Loucy (cell line): ENCODE measurements at regions not wholly inside any gene's neighbourhood (a gene's known extent, or its start where the extent isn't known, plus 50 kb on each side); places are given as distances from the start of the nearest gene placed in this dataset.

Experiments used
- H2AFZ ChIP-seq: fragments of 200-600 bp; sonication (generic); 2 replicates; pipeline ENCODE4 v1.6.0; 2016; ENCODE audit warnings: antibody characterized with exemption, mild to moderate bottlenecking, low read length, moderate library complexity
- H3F3A ChIP-seq: fragments of 200-600 bp; 2 replicates; pipeline ENCODE4 v1.6.0; 2016; ENCODE audit warnings: antibody characterized with exemption, low read depth, mild to moderate bottlenecking
- H3K27me3 ChIP-seq: fragments of 200-600 bp; sonication (generic); 2 replicates; pipeline ENCODE4 v1.6.1; 2014; ENCODE audit warnings: low read length, mild to moderate bottlenecking; ENCODE audit not compliant: insufficient read depth, poor library complexity, severe bottlenecking
- H3K36me3 ChIP-seq: fragments of 200-600 bp; sonication (generic); 2 replicates; pipeline ENCODE4 v1.6.1; 2016; ENCODE audit warnings: low read length; ENCODE audit not compliant: insufficient read depth
- H3K4me1 ChIP-seq: fragments of 200-600 bp; sonication (generic); 2 replicates; pipeline ENCODE4 v1.5.1; 2014; ENCODE audit warnings: low read length, mild to moderate bottlenecking; ENCODE audit not compliant: insufficient read depth, poor library complexity, severe bottlenecking
- H3K4me2 ChIP-seq: fragments of 200-600 bp; sonication (generic); 2 replicates; pipeline ENCODE4 v1.6.0; 2014; ENCODE audit warnings: antibody characterized with exemption, low read length, low read depth, mild to moderate bottlenecking; ENCODE audit not compliant: poor library complexity, severe bottlenecking
- H3K4me3 ChIP-seq: fragments of 200-600 bp; sonication (generic); 2 replicates; pipeline ENCODE4 v1.5.1; 2014; ENCODE audit warnings: low read length, mild to moderate bottlenecking, mixed read lengths; ENCODE audit not compliant: poor library complexity, severe bottlenecking
- H3K79me2 ChIP-seq: fragments of 200-600 bp; sonication (generic); 2 replicates; pipeline ENCODE4 v1.6.1; 2014; ENCODE audit warnings: low read length; ENCODE audit not compliant: insufficient read depth
- H3K9ac ChIP-seq: fragments of 200-600 bp; sonication (generic); 2 replicates; pipeline ENCODE4 v1.6.0; 2014; ENCODE audit warnings: mild to moderate bottlenecking, low read depth, low read length, moderate library complexity; ENCODE audit not compliant: poor library complexity, severe bottlenecking
- H3K9me2 ChIP-seq: fragments of 200-600 bp; sonication (generic); replicated peaks from 2 replicates; pipeline ENCODE4 v1.6.1; 2016; ENCODE audit warnings: low read depth, low read length, mixed read lengths
- H3K9me3 ChIP-seq: fragments of 200-600 bp; sonication (generic); 2 replicates; pipeline ENCODE4 v1.6.1; 2014; ENCODE audit warnings: mild to moderate bottlenecking, antibody characterized with exemption, low read length, low read depth; ENCODE audit not compliant: insufficient read depth
- H4K20me1 ChIP-seq: fragments of 200-600 bp; sonication (generic); 2 replicates; pipeline ENCODE4 v1.6.0; 2014; ENCODE audit warnings: antibody characterized with exemption, low read length, mild to moderate bottlenecking; ENCODE audit not compliant: insufficient read depth, poor library complexity, severe bottlenecking
- EZH2phosphoT487 ChIP-seq: fragments of 200-600 bp; IDR thresholded peaks from 2 replicates; pipeline ENCODE4 v1.6.1; 2018; ENCODE audit warnings: antibody characterized with exemption, mild to moderate bottlenecking, moderate library complexity, borderline replicate concordance
- TF ChIP-seq, protein P1 (sequence below): fragments of 200-600 bp; sonication (generic); conservative IDR thresholded peaks from 2 replicates; pipeline ENCODE4 v1.5.1; 2014; ENCODE audit warnings: mild to moderate bottlenecking, antibody characterized with exemption, low read length

DNA sequence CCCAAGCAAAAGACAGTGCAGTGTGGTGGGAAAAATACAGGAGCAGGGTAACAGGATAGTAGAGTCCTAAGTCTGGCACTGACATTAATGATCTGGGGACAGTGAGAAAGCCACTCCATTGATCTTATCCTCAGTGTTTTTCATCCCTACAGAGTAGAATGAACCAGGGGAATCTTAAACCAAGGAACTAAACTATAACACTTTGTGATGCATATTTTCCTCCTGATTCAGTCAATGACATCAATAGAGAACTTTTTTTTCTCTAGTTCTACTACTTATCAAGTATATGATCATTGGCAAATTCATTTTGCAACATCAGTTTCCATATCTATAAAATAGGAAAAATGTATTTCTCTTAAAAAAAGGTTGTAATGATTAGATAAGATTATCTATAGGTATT is 151.1 kb downstream of the TMEM26 start:
- no peaks in the 10 kb centered on the region for H3K79me2 ChIP-seq
- no peaks in the 10 kb centered on the region; the same call in 1 of the 2 replicates for H3K9me3 ChIP-seq
- no peak overlapping the region for H2AFZ ChIP-seq
- no peaks in the 10 kb centered on the region for H3K27me3 ChIP-seq
- no peaks in the 10 kb centered on the region for H3K9me2 ChIP-seq
- no peak overlapping the region for H3K4me2 ChIP-seq
- H3F3A ChIP-seq = no peaks in the 10 kb centered on the region
- TF ChIP-seq, protein P1, sequence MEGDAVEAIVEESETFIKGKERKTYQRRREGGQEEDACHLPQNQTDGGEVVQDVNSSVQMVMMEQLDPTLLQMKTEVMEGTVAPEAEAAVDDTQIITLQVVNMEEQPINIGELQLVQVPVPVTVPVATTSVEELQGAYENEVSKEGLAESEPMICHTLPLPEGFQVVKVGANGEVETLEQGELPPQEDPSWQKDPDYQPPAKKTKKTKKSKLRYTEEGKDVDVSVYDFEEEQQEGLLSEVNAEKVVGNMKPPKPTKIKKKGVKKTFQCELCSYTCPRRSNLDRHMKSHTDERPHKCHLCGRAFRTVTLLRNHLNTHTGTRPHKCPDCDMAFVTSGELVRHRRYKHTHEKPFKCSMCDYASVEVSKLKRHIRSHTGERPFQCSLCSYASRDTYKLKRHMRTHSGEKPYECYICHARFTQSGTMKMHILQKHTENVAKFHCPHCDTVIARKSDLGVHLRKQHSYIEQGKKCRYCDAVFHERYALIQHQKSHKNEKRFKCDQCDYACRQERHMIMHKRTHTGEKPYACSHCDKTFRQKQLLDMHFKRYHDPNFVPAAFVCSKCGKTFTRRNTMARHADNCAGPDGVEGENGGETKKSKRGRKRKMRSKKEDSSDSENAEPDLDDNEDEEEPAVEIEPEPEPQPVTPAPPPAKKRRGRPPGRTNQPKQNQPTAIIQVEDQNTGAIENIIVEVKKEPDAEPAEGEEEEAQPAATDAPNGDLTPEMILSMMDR = no peak
- no peak for TF ChIP-seq EZH2phosphoT487
- no peak overlapping the region for H3K9ac ChIP-seq
- no peaks in the 10 kb centered on the region for H3K4me1 ChIP-seq
- no peaks in the 10 kb centered on the region for H4K20me1 ChIP-seq
- H3K36me3 ChIP-seq = no peaks in the 10 kb centered on the region
- H3K4me3 ChIP-seq = no peak overlapping the region

DNA sequence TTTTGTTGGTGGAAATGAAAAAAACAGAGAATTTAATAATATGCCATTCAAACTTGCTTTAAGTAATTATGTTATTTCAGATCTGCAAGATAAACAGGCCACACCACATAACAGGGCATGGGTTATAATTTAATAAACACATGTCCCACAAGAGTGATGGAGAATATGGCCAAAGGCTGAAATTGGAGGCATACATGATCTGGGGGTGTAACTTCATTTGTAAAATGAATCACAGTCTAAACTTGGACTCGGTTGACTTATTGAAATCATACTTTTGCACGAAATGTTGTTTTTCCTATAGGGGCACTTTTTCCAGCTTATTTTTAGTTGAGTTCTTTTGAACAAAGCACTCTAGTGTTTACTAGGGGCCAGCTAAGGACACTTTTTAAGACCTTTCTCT is 151.6 kb downstream of the TMEM26 start:
- no peak overlapping the region for H2AFZ ChIP-seq
- H3K9me3 ChIP-seq = no peaks in the 10 kb centered on the region; the same call in 1 of the 2 replicates
- no peaks in the 10 kb centered on the region for H3K4me1 ChIP-seq
- no peak overlapping the region for H3K4me2 ChIP-seq
- no peaks in the 10 kb centered on the region for H4K20me1 ChIP-seq
- H3F3A ChIP-seq = no peaks in the 10 kb centered on the region
- no peaks in the 10 kb centered on the region for H3K79me2 ChIP-seq
- no peak overlapping the region for H3K4me3 ChIP-seq
- TF ChIP-seq, protein P1 = no peak
- TF ChIP-seq EZH2phosphoT487 = no peak
- H3K9me2 ChIP-seq = no peaks in the 10 kb centered on the region
- H3K27me3 ChIP-seq = no peaks in the 10 kb centered on the region
- H3K36me3 ChIP-seq = no peaks in the 10 kb centered on the region
- no peak overlapping the region for H3K9ac ChIP-seq

DNA sequence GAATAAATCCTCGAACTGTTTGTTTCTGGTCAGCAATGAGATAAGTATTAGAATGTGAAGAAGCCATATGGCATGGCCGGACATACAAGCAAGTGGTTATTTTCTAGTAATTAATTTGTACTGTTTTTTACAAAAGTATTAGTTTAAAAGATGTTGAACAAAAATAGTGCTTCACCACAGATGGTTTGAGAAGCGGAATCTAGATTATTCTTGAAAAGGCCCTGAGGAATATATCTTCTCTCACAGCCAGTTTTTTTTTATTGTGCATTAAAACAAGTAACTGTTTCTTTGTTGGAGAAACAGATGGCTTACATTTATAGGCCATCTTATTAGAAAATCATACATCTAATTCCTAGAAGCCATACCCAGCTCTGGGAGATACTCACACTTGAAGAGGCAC is 153.3 kb downstream of the TMEM26 start:
- H3K36me3 ChIP-seq = no peaks in the 10 kb centered on the region
- H3K4me1 ChIP-seq = peaks cover 6% of the 10 kb centered on the region
- H3K9me3 ChIP-seq = no peaks in the 10 kb centered on the region; the same call in 1 of the 2 replicates
- H3K79me2 ChIP-seq = no peaks in the 10 kb centered on the region
- H4K20me1 ChIP-seq = no peaks in the 10 kb centered on the region
- no peak overlapping the region for H3K4me2 ChIP-seq
- no peak overlapping the region for H3K4me3 ChIP-seq
- TF ChIP-seq, protein P1 = no peak
- TF ChIP-seq EZH2phosphoT487 = no peak
- no peak overlapping the region for H2AFZ ChIP-seq
- no peaks in the 10 kb centered on the region for H3F3A ChIP-seq
- no peak overlapping the region for H3K9ac ChIP-seq
- H3K9me2 ChIP-seq = no peaks in the 10 kb centered on the region
- no peaks in the 10 kb centered on the region for H3K27me3 ChIP-seq
